T-helper 2 cell treated with Interferon-gamma antibody and Interleukin-4, amounts not matched to agents 100 ng/mL and 5 ng/mL, for 36 hours (primary cell): ENCODE measurements at regions not wholly inside any gene's neighbourhood (a gene's known extent, or its start where the extent isn't known, plus 50 kb on each side); places are given as distances from the start of the nearest gene placed in this dataset.

ENCODE experiments used
- intact Hi-C: fragments of 100-400 bp; cut with micrococcal nuclease; formaldehyde crosslinking; loops from one replicate; pipeline ENCODE4 v1.15.1; 2023

DNA sequence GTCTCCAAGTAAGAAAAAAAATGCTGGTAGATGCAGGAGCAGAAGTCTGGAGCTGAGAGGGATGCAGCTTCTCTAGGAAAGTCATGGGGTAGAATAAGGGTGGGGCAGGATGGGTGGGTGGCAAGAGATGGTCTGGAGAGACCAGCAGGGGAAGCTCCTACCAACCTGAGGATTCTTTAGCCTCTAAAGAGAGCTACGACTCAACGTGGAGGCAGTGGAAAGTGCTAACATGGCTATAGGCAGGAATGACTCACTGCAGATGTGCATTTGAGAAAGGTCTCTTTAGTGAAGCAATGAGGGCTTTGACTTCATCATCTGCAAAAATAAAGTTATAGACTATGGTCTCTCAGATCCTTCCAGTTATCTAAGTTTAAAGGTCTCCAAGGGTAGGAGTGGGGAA lies 722.8 kb upstream of the RAB6C start:
- intact Hi-C loops: no loop called here

GRCh38 chr2:129262934-129263333 lies 716.5 kb upstream of the RAB6C start:
- intact Hi-C loops: no loop called here

GRCh38 chr2:129263939-129264338 lies 715.5 kb upstream of the RAB6C start:
- intact Hi-C loops: no loop called here

- intact Hi-C loops: no loop called here
Observed at GRCh38 chr2:129267559-129267958, 711.9 kb upstream of the RAB6C start.

DNA sequence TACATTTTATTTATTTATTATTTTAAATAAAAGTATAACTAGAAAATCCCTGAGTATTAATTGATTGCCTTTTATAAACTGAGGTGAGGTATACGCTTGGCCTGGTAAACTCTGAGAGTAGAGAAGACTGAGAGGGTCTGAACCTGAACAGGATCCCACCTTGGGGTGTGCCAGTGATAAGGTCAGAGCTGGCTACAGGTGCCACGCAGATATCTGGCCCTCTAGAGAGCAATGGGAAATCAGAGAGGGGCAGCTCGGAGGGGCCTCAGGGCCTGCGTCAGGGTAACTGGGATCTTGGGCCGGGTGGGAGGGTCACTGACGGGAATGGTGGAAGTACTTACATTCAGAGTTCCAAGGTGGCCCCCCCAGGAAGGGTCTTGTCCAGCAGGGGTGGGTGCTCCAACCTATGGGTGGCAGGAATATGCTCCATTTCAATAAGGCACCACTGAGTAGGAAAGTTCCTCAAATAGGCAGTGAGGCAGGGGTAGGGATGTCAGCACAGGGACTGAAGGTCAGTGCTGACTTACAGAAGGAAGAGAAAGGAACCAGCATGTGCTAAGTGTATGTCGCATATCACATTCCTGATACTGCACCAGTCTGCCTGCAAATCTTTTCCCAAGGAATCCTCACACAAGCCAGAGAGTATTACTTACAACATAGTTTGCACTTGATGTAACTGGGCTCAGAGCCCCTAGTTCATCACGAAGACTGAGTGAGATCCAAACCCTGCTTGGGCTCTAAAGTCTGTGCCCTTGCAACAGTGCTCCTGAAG lies 706.0 kb upstream of the RAB6C start:
- intact Hi-C loops: no loop called here

- intact Hi-C loops: no loop called here
Observed at GRCh38 chr2:129274038-129274415, 705.4 kb upstream of the RAB6C start.

GRCh38 chr2:129274918-129275317 lies 704.5 kb upstream of the RAB6C start:
- intact Hi-C loops: no loop called here

- intact Hi-C loops: no loop called here
Observed at GRCh38 chr2:129275706-129276105, 703.8 kb upstream of the RAB6C start.

DNA sequence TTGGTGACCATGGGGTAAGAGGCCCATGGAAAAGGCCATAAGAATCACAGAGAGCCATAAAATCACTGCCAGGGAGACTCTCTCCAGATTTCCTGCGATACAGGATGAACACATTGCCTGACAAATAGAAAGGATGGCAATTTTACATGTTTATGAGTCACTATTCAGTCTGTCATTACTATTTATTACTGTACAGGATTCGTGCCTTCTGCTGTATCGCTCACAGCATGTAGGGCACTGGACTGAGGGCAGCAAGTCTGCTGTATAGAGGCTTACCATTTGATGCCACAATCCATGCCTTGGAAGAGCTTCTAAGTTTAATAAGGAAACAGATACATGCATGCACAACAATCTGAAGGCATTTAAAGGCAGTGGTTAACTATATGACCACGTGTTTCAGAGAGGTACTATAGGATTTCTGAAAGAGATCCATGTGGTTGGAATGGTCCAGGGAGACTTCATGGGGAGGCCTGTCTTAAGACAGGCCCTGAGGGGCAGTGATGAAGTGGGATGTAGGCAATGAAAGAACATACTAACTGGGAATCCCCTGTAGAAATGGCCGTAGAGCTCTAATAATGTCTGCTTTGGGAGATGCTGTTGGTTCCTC lies 702.4 kb upstream of the RAB6C start:
- intact Hi-C loops: no loop called here

DNA sequence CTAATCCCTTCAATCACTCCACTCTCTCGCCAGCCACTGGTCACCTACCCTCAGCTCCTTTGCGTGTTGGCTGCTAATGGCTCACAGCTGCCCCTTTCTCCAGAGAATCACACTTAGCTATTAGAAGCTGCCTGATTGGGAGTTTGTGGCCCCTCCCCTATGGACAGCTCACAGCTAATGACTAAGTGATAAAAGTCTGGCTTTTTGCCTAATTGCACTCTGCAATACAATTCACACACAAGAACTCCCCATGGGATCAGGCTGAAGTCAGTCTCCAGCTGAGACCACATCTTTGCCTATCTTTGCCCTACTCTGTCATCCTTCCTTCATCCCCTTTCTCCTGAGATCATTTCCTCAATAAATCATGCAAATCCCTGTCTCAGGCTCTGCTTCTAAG lies 701.9 kb upstream of the RAB6C start:
- intact Hi-C loops: no loop called here

DNA sequence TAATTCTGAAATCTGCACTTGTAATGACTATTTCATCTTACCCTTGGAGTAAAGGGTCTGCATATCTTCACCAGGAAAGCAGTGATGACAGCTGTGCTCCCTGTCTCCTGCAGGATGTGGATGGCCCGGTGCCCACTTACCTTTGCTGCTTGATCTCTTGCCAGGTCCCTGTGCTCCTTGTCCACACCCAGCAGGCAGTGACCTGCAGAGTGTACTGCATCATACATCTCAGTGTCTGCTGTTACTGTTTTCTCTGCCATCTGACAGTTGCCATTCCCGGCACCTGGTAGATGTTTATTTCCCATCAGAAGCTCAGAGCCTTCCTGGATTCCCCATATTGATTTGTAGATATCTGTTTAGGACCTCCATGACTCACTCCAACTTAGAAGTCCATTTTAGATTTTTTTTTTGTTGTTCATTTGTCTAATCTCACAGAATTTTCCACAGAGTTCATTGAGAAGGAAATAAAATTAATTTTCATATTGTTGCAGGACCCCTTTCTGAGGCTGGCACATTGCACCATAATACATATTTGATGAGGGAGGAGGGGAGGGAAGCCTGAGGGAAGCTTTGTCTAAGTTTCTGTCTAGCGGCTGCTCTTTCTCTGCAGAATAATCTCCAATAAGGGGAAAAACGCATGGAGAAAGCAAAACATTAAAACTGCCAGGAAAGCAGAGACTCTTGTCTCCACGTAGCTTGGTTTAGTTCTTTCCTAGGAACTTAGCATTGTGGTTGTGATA lies 697.5 kb upstream of the RAB6C start:
- intact Hi-C loops: no loop called here

- intact Hi-C loops: no loop called here
Observed at GRCh38 chr2:129285012-129285411, 694.5 kb upstream of the RAB6C start.

- intact Hi-C loops: no loop called here
Observed at GRCh38 chr2:129293326-129293725, 686.1 kb upstream of the RAB6C start.

DNA sequence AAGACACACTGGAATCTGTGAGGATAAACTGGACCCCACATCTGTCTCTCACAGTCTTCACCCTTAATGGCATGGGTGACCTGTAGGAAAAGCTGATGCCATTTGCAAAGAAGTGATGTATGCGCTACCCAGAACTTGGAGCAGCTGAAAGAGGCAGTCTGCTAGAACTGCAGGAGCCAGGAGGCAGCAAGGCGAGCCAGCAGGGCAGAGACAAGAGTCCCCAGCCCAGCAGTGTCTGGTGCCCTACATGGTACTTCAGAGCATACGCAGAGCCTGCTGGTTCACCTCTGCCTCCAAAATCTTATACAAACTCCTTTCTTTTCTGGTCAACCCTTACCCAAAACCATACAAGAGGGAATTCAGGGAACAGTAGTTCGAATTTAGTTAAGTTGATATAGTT lies 683.1 kb upstream of the RAB6C start:
- intact Hi-C loops: no loop called here

DNA sequence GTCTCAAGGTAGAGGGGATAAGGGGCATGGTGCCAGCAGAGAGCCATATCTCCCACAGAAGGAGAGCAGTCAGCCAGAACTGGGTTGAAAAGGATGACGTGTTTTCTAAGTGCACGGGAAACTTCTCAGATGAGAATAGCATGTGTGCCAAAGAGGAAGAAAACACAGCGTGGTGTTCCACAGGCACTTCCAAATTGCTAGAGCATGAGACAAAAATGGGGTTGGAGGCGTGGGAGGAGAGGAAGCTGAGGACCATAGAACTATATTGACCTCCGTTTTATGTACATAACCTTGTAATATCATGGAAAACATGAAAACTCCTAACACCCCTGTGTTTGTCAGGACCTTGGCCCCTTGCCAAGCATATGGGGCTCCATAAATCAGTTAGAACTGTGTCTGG lies 682.7 kb upstream of the RAB6C start:
- intact Hi-C loops: no loop called here

DNA sequence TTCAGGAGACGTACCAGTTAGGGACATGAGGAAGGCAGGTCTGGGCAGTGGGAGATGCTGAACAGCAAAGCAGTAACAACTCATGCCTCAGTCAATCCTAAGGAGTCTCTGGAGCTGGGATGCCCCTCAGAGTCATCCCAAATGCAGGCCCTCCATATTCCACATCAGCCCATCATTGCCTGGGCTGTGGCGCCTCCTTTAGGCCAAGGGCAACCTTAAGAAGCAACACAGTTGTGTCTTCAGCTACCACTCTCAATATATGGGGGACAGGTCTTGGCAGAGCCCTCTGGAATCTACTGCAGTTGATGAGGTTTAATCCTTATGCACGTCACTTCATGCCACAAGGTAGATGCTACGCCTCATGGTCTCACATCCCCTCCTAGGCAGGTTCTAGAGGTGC lies 682.0 kb upstream of the RAB6C start:
- intact Hi-C loops: no loop called here

DNA sequence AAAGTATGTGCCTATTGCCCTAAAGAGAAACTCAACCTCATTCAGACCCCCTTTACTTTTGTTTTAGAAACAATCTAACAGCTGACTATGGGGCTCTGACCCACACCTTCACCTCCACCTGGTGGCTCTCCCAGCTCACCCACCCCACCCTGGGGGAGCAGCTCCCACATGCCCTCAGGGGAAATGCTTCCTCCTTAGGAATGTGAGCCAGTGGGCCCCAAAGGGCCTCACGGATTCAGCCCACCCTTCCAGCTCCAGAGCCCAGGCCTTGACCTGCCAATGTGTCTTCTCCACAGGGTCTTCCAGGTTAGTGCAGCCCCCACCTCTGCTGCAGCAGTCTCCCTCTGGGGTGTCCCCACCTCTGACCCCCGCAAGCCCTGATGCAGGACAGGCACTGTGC lies 680.1 kb upstream of the RAB6C start:
- intact Hi-C loops: no loop called here

GRCh38 chr2:129299756-129300155 lies 679.7 kb upstream of the RAB6C start:
- intact Hi-C loops: no loop called here

DNA sequence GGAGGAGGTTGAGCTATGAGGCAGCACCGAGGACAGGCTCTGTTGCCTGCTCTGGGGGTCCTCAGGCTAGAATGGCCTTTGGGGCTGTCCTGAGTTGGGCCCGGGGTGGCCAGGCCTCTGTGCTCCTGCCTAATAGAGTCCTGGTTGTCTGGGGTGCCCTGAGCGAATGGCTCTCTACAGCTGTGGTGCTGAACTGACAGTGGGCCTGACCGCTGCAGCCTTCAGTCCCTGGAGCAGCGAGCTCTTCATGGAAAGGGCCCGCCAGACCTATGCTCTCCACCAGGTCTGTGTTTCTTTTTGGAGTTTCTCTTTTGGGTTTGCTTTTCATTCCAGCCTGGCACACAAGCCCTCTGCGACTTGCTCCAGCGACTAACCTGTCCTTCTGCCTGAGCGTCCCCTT lies 679.0 kb upstream of the RAB6C start:
- intact Hi-C loops: no loop called here

DNA sequence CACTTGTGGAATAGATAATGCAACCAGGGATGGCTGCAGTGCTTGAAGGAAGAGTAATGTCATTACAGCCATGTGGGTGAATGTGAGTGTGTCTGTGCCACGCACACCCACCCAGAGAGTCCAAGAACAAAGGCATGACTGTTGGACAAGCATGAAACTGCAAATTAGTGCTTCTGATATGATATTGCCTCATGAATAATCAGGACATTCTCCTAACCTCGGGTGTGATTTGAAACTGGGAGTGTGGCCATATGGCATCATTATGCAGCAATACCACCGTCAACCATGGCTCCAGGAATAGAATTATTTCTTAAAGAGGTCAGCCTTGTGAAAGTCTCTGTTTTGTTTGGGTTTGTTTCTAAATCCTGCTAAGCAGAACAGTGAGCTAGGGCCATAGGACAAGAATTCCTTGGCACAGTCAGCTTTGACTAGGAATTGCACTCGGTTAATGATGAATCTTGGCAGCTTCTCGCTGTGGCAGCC lies 678.0 kb upstream of the RAB6C start:
- intact Hi-C loops: no loop called here

DNA sequence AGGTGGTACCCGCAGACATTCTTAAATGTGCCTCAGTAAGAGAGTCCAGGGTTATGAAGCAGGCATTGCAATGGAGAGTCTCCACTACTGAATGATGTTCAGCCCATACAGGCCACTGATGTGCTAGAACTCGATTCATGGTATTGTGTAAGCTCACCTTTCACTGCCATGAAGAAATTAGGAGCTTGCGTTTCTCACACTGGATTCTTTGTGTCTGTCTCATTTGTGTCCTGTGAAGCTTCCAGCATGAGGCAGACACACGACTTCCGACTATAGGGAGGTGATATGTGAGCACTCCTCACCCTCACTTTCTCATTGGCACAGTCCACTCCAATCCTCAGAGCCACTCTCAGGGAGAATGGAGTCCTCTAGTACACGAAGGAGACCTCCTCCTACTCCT lies 677.4 kb upstream of the RAB6C start:
- intact Hi-C loops: no loop called here

DNA sequence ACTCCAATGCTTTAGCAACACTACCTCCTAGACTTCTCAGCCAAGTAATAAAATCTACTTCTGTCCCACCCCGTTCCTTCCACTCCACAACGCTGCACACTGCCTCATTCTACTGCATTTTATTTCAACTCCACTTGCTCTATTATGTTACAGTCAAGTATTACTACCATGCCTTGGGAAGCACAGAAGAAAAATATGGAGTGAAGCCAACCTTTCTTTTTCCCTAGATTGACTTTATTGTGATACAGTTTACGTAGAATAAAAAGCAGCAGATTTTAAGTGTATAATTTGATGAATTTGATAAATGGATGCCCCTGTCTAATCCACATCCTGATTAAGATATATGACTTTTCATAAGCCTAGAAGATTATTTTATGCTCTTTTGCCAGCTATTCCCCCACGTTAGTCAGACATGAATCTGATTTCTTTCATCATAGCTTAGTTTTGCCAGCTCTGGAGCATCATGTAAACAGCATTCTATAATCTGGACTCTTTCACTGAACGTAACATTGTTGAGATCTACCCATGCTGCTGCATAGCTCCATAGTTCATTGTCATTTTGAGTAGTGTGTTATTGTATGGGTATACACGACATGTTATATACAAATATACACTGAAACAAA lies 676.8 kb upstream of the RAB6C start:
- intact Hi-C loops: no loop called here
